ENCODE measurements at regions not wholly inside any gene's neighbourhood (a gene's known extent, or its start where the extent isn't known, plus 50 kb on each side); places are given as distances from the start of the nearest gene placed in this dataset.

- CTCF ChIA-PET (ENCODE audit: partially characterized antibody), result no interaction called here
- H3K27me3 ChIP-seq (replicated peaks in 1 of 4; ENCODE audit: control insufficient read depth in 3 of 4, extremely low read depth in 1 of 4, insufficient read depth in 3 of 4, low read length in 3 of 4), result no peaks in the 10 kb centered on the region
- no peaks in the 10 kb centered on the region for H3K79me1 ChIP-seq (ENCODE audit: low read depth, low read length)
- H3K23ac ChIP-seq (ENCODE audit: insufficient read length), result no peak overlapping the region
- H2AFZ ChIP-seq (ENCODE audit: low read length), result no peak overlapping the region
- POLR2A ChIA-PET (ENCODE audit: partially characterized antibody), result no interaction called here
- no peak overlapping the region for H3K4me2 ChIP-seq (ENCODE audit: insufficient read depth in 1 of 2, low read depth in 2 of 2, low read length in 2 of 2)
- FAIRE-seq, result no peak
- no peaks in the 10 kb centered on the region for H3K23me2 ChIP-seq (ENCODE audit: low read depth, low read length)
- no peak overlapping the region for H2BK12ac ChIP-seq (ENCODE audit: low read depth, low read length)
- H2AK5ac ChIP-seq (ENCODE audit: low read depth, low read length), result no peak overlapping the region
- no peak overlapping the region for H3K56ac ChIP-seq (replicated peaks; ENCODE audit: insufficient read length, low read depth, low read length)
- no peak overlapping the region for H2BK5ac ChIP-seq (ENCODE audit: low read depth, low read length)
- WGBS, 2 experiments (ENCODE audit: extremely low coverage in 1 of 2, insufficient coverage in 1 of 2, insufficient read length in 1 of 2, insufficient replicate concordance in 2 of 2, low coverage in 1 of 2, low lambda C conversion rate in 2 of 2, missing lambda C conversion rate in 1 of 2), result 71% methylated on average over 1 of the region's 1 CpG; no CpG with 5 or more reads in 1 of the 2 experiments
- H3K79me2 ChIP-seq (ENCODE audit: control insufficient read depth in 1 of 2, insufficient read depth in 2 of 2, low read length in 2 of 2), result no peaks in the 10 kb centered on the region
- no peak overlapping the region for H3K4ac ChIP-seq (replicated peaks; ENCODE audit: insufficient read length, low read depth, low read length)
- no peak overlapping the region for H2BK15ac ChIP-seq (ENCODE audit: low read length)
- no peak overlapping the region for H3K18ac ChIP-seq (ENCODE audit: extremely low read depth, low read length)
- no peak overlapping the region for H2BK120ac ChIP-seq (replicated peaks; ENCODE audit: low read depth, low read length)
- H3K4me3 ChIP-seq (ENCODE audit: extremely low read depth in 1 of 4, insufficient read depth in 2 of 4, low read depth in 3 of 4, low read length in 4 of 4), result no peak overlapping the region
- no peaks in the 10 kb centered on the region for H4K20me1 ChIP-seq (replicated peaks in 1 of 2; ENCODE audit: control insufficient read depth in 1 of 2, insufficient read depth in 2 of 2, low read length in 2 of 2)
- no peaks in the 10 kb centered on the region for H3K9me3 ChIP-seq (ENCODE audit: insufficient read depth in 2 of 2, low read depth in 1 of 2, low read length in 1 of 2)
- TF ChIP-seq CHD2 (IDR thresholded peaks at IDR 0.05; ENCODE audit: low read length) (no peak), SIRT6 (IDR thresholded peaks at IDR 0.05; ENCODE audit: low read length) (no peak), TBP (IDR thresholded peaks at IDR 0.05; ENCODE audit: low read depth, low read length) (no peak), CBX8 (IDR thresholded peaks at IDR 0.05; ENCODE audit: borderline replicate concordance, low read depth, low read length) (no peak), POLR2A (IDR thresholded peaks at IDR 0.05; ENCODE audit: control extremely low read depth in 1 of 2, low read depth in 2 of 2, low read length in 2 of 2) (no peak), TEAD4 (IDR thresholded peaks at IDR 0.05; ENCODE audit: low read depth, low read length) (no peak), SRF (IDR thresholded peaks at IDR 0.05; ENCODE audit: low read depth, low read length) (no peak), ATF3 (IDR thresholded peaks at IDR 0.05; ENCODE audit: insufficient read depth, low read depth, low read length) (no peak), HDAC6 (IDR thresholded peaks at IDR 0.05; ENCODE audit: low read depth, low read length) (no peak), BACH1 (IDR thresholded peaks at IDR 0.05; ENCODE audit: low read length) (no peak), FOSL1 (IDR thresholded peaks at IDR 0.05; ENCODE audit: insufficient read depth, low read depth, low read length) (no peak), POLR2AphosphoS5 (IDR thresholded peaks at IDR 0.05; ENCODE audit: low read depth, low read length) (no peak), SIX5 (IDR thresholded peaks at IDR 0.05; ENCODE audit: low read depth, low read length) (no peak), CTBP2 (IDR thresholded peaks at IDR 0.05; ENCODE audit: borderline replicate concordance, insufficient read depth, insufficient read length, low read length) (no peak), SP1 (IDR thresholded peaks at IDR 0.05; ENCODE audit: low read depth, low read length) (no peak), SP2 (IDR thresholded peaks at IDR 0.05; ENCODE audit: low read length) (no peak), BRCA1 (IDR thresholded peaks at IDR 0.05; ENCODE audit: low read depth, low read length) (no peak), CBX5 (IDR thresholded peaks at IDR 0.05; ENCODE audit: low read depth, low read length) (no peak)
- no peak overlapping the region for H3K27ac ChIP-seq (ENCODE audit: low read depth, low read length)
- H3K4me1 ChIP-seq (replicated peaks in 1 of 4; ENCODE audit: control insufficient read depth in 3 of 4, insufficient read depth in 4 of 4, low read length in 3 of 4), result no peaks in the 10 kb centered on the region
- no peak overlapping the region for H2BK20ac ChIP-seq (ENCODE audit: low read length)
- H3K14ac ChIP-seq (ENCODE audit: insufficient read length), result no peak overlapping the region
- H3K36me3 ChIP-seq (ENCODE audit: control insufficient read depth in 2 of 4, insufficient read depth in 4 of 4, low read length in 3 of 4), result no peaks in the 10 kb centered on the region
- no peak for DNase-seq (ENCODE audit: low read depth in 1 of 2, low spot score in 2 of 2)
- no peak overlapping the region for H4K5ac ChIP-seq (ENCODE audit: insufficient read length, low read depth, low read length)
- no peak overlapping the region for H4K91ac ChIP-seq (replicated peaks; ENCODE audit: insufficient read length, low read length)
- no peak overlapping the region for H4K8ac ChIP-seq (ENCODE audit: extremely low read depth, insufficient read depth, low read length)
- no peak overlapping the region for H3K9ac ChIP-seq (replicated peaks in 1 of 4; ENCODE audit: extremely low read depth in 1 of 4, low read depth in 3 of 4, low read length in 3 of 4)
Observed at GRCh38 chr7:136230210-136230609, 253.1 kb upstream of the MTPN start.
